WTC11 (cell line): ENCODE measurements at regions not wholly inside any gene's neighbourhood (a gene's known extent, or its start where the extent isn't known, plus 50 kb on each side); places are given as distances from the start of the nearest gene placed in this dataset.
A peak's percentile ranks its signal among the peaks of the same experiment; 100 is the strongest.

Experiments
- ATAC-seq: fragments of 200-7000 bp; cut with Tn5 transposase; 2 replicates; pipeline ENCODE4 v1.10.0; 2021; ENCODE audit warnings: mild to moderate bottlenecking, moderate library complexity
- CTCF ChIA-PET: fragments of 300-600 bp; sonication (Branson Sonifier 250); formaldehyde crosslinking; loops from one replicate; lab custom pipeline; 2021; ENCODE audit warnings: antibody characterized with exemption; lab: Charles Lee
- POLR2A ChIA-PET: fragments of 350-600 bp; sonication (Branson Sonifier 250); formaldehyde crosslinking; loops from one replicate; lab custom pipeline; 2021; ENCODE audit warnings: antibody characterized with exemption; lab: Charles Lee
- DNase-seq: peaks from one replicate; pipeline ENCODE4 v3.0.0; 2021; ENCODE audit warnings: low spot score
- H3K27ac Mint-ChIP-seq: 2 replicates; pipeline ENCODE4 v1.8.0; 2021; ENCODE audit warnings: mixed read lengths
- H3K27me3 Mint-ChIP-seq: 2 replicates; pipeline ENCODE4 v1.8.0; 2021; ENCODE audit warnings: low read depth, mild to moderate bottlenecking, moderate library complexity, mixed read lengths
- H3K36me3 Mint-ChIP-seq: 2 replicates; pipeline ENCODE4 v1.8.0; 2021; ENCODE audit warnings: mixed read lengths
- H3K4me1 Mint-ChIP-seq: 2 replicates; pipeline ENCODE4 v1.8.0; 2022; ENCODE audit warnings: mixed read lengths
- H3K4me3 Mint-ChIP-seq: 2 replicates; pipeline ENCODE4 v1.8.0; 2021; ENCODE audit warnings: mild to moderate bottlenecking, moderate library complexity, mixed read lengths
- H3K9me3 Mint-ChIP-seq: 2 replicates; pipeline ENCODE4 v1.8.0; 2021; ENCODE audit warnings: mixed read lengths
- CDX4 ChIP-seq: fragments of 250-450 bp; sonication (Bioruptor Pico); IDR thresholded peaks from 2 replicates; pipeline ENCODE4 v1.9.0; 2021; ENCODE audit warnings: moderate library complexity, mild to moderate bottlenecking, inconsistent platforms, borderline replicate concordance
- CREM ChIP-seq: sonication (generic); formaldehyde crosslinking; IDR thresholded peaks from 2 replicates; pipeline ENCODE4 v1.8.1; 2022; ENCODE audit warnings: mild to moderate bottlenecking, missing genetic modification reagents, moderate library complexity
- E2F1 ChIP-seq: sonication (generic); formaldehyde crosslinking; IDR thresholded peaks from 2 replicates; pipeline ENCODE4 v1.8.0; 2022; ENCODE audit warnings: mild to moderate bottlenecking, missing genetic modification reagents
- E2F5 ChIP-seq: sonication (generic); formaldehyde crosslinking; IDR thresholded peaks from 2 replicates; pipeline ENCODE4 v1.8.1; 2022; ENCODE audit warnings: mild to moderate bottlenecking, moderate library complexity, missing genetic modification reagents
- ERG ChIP-seq: fragments of 250-450 bp; sonication (Bioruptor Pico); IDR thresholded peaks from 2 replicates; pipeline ENCODE4 v1.8.0; 2021; ENCODE audit warnings: mild to moderate bottlenecking
- IRF2 ChIP-seq: sonication (generic); formaldehyde crosslinking; IDR thresholded peaks from 2 replicates; pipeline ENCODE4 v1.8.0; 2022; ENCODE audit warnings: low read depth, missing genetic modification reagents, borderline replicate concordance
- JAZF1 ChIP-seq: fragments of 250-450 bp; sonication (Bioruptor Pico); IDR thresholded peaks from 2 replicates; pipeline ENCODE4 v1.9.0; 2021; ENCODE audit warnings: moderate library complexity, mild to moderate bottlenecking, inconsistent platforms
- MYBL2 ChIP-seq: sonication (generic); formaldehyde crosslinking; IDR thresholded peaks from 2 replicates; pipeline ENCODE4 v1.8.1; 2023; ENCODE audit warnings: mild to moderate bottlenecking, moderate library complexity, missing genetic modification reagents
- NFYB ChIP-seq: sonication (generic); formaldehyde crosslinking; conservative IDR thresholded peaks from 2 replicates; pipeline ENCODE4 v1.8.0; 2022; ENCODE audit warnings: low read depth, missing genetic modification reagents
- OVOL2 ChIP-seq: fragments of 250-450 bp; sonication (Bioruptor Pico); IDR thresholded peaks from 2 replicates; pipeline ENCODE4 v1.9.0; 2021; ENCODE audit warnings: mild to moderate bottlenecking, borderline replicate concordance
- SMAD3 ChIP-seq: sonication (generic); formaldehyde crosslinking; IDR thresholded peaks from 2 replicates; pipeline ENCODE4 v1.8.0; 2022; ENCODE audit warnings: missing genetic modification reagents, mild to moderate bottlenecking, borderline replicate concordance
- SMAD4 ChIP-seq: sonication (generic); formaldehyde crosslinking; IDR thresholded peaks from 2 replicates; pipeline ENCODE4 v1.8.0; 2022; ENCODE audit warnings: mild to moderate bottlenecking, missing genetic modification reagents
- SOX15 ChIP-seq: fragments of 250-450 bp; sonication (Bioruptor Pico); IDR thresholded peaks from 2 replicates; pipeline ENCODE4 v1.9.0; 2021; ENCODE audit warnings: mild to moderate bottlenecking
- STAT6 ChIP-seq: sonication (generic); formaldehyde crosslinking; conservative IDR thresholded peaks from 2 replicates; pipeline ENCODE4 v1.8.1; 2023; ENCODE audit warnings: mild to moderate bottlenecking, low read depth, missing genetic modification reagents, moderate library complexity
- USF2 ChIP-seq: sonication (generic); formaldehyde crosslinking; IDR thresholded peaks from 2 replicates; pipeline ENCODE4 v1.8.1; 2023; ENCODE audit warnings: mild to moderate bottlenecking, missing genetic modification reagents, moderate library complexity
- ZBTB43 ChIP-seq: sonication (generic); formaldehyde crosslinking; IDR thresholded peaks from 2 replicates; pipeline ENCODE4 v1.8.1; 2023; ENCODE audit warnings: mild to moderate bottlenecking, missing genetic modification reagents
- ZNF532 ChIP-seq: fragments of 250-450 bp; sonication (Bioruptor Pico); IDR thresholded peaks from 2 replicates; pipeline ENCODE4 v1.9.0; 2021; ENCODE audit warnings: mild to moderate bottlenecking, borderline replicate concordance

GRCh38 chr13:69461397-69461796, 646.2 kb upstream of the ATXN8OS start:
- H3K36me3 Mint-ChIP-seq: no peaks in the 10 kb centered on the region
- DNase-seq (no peak), ATAC-seq (peak; percentile 50; the same call in 1 of the 2 replicates)
- H3K27me3 Mint-ChIP-seq: no peaks in the 10 kb centered on the region; the same call in 1 of the 2 replicates
- ChIA-PET CTCF (no interaction called here), POLR2A (no interaction called here)
- H3K27ac Mint-ChIP-seq: no peak overlapping the region
- H3K4me3 Mint-ChIP-seq: no peak overlapping the region
- H3K9me3 Mint-ChIP-seq: no peaks in the 10 kb centered on the region
- TF ChIP-seq OVOL2 (CRISPR knock-in tag): no peak
- TF ChIP-seq ZNF532 (CRISPR knock-in tag): no peak
- no peak for TF ChIP-seq CREM
- TF ChIP-seq SOX15 (CRISPR knock-in tag): no peak
- no peak for TF ChIP-seq E2F5
- TF ChIP-seq ZBTB43: no peak
- no peak for TF ChIP-seq MYBL2 (CRISPR knock-in tag)
- TF ChIP-seq E2F1 (CRISPR knock-in tag): no peak
- TF ChIP-seq JAZF1 (CRISPR knock-in tag): no peak
- TF ChIP-seq ERG (CRISPR knock-in tag): no peak
- TF ChIP-seq, all 79 proteins: peak for 0
- peaks cover 37% of the 10 kb centered on the region for H3K4me1 Mint-ChIP-seq

- CTCF ChIA-PET: no interaction called here
- H3K27me3 Mint-ChIP-seq: no peaks in the 10 kb centered on the region; the same call in 1 of the 2 replicates
- peaks cover 37% of the 10 kb centered on the region for H3K4me1 Mint-ChIP-seq
- TF ChIP-seq ERG (CRISPR knock-in tag): no peak
- no peak for TF ChIP-seq STAT6 (CRISPR knock-in tag)
- no peak for TF ChIP-seq SMAD3 (CRISPR knock-in tag)
- TF ChIP-seq SMAD4: no peak
- TF ChIP-seq CDX4 (CRISPR knock-in tag): no peak
- no peak for TF ChIP-seq USF2 (CRISPR knock-in tag)
- TF ChIP-seq IRF2: no peak
- no peak for TF ChIP-seq NFYB (CRISPR knock-in tag)
Observed at GRCh38 chr13:69459346-69459745, 648.3 kb upstream of the ATXN8OS start.

More at GRCh38 chr13:69459346-69459745, 648.3 kb upstream of the ATXN8OS start:
- POLR2A ChIA-PET: no interaction called here
- no peak overlapping the region for H3K27ac Mint-ChIP-seq
- DNase-seq: no peak
- H3K9me3 Mint-ChIP-seq: no peaks in the 10 kb centered on the region
- H3K4me3 Mint-ChIP-seq: no peak overlapping the region
- H3K36me3 Mint-ChIP-seq: no peaks in the 10 kb centered on the region
- ATAC-seq: no peak
